Thyroid gland (tissue), 4 donors: ENCODE measurements at regions not wholly inside any gene's neighbourhood (a gene's known extent, or its start where the extent isn't known, plus 50 kb on each side); places are given as distances from the start of the nearest gene placed in this dataset.

Experiments used
- DNase-seq, 2 donors: peaks; one replicate each; pipeline ENCODE4 v3.0.0-alpha.2; 2019
- H3K27ac ChIP-seq, 3 donors: fragments of 200-600 bp; sonication (generic); 1 replicate in 2 of 3; 2 replicates in 1 of 3; pipeline ENCODE4 v1.5.1; 2016 to 2019; ENCODE audit warnings: mild to moderate bottlenecking in 1 of 3, moderate library complexity in 1 of 3
- H3K27me3 ChIP-seq: fragments of 200-600 bp; sonication (generic); one replicate; pipeline ENCODE4 v1.5.1; 2019
- H3K36me3 ChIP-seq, 2 donors: fragments of 200-600 bp; sonication (generic); one replicate each; pipeline ENCODE4 v1.5.1; 2016 to 2019
- H3K4me1 ChIP-seq, 2 donors: fragments of 200-600 bp; sonication (generic); one replicate each; pipeline ENCODE4 v1.5.1; 2017 to 2019
- H3K4me3 ChIP-seq, 3 donors: fragments of 200-600 bp; sonication (generic); replicated peaks in 1 of 3; 1 replicate in 2 of 3; 2 replicates in 1 of 3; pipeline ENCODE4 v1.5.1; 2016; ENCODE audit warnings: mild to moderate bottlenecking in 1 of 3
- H3K9me3 ChIP-seq: fragments of 200-600 bp; sonication (generic); one replicate; pipeline ENCODE4 v1.5.1; 2017
- POLR2A ChIP-seq, 2 donors: fragments of 450-650 bp; IDR thresholded peaks; one replicate each; pipeline ENCODE4 v1.6.1; 2017; ENCODE audit warnings: antibody characterized with exemption in 2 of 2, mild to moderate bottlenecking in 2 of 2, moderate library complexity in 1 of 2
- WGBS, 2 donors: methylation state at CpG; one replicate each; pipeline ENCODE4 v1.1.5; 2017; 5-methylcytosine and 5-hydroxymethylcytosine counted together
- intact Hi-C: fragments of 100-400 bp; cut with DNase I; formaldehyde crosslinking; loops from one replicate; pipeline ENCODE4 v1.15.1; 2023
- TF ChIP-seq, protein P1 (sequence below), 6 experiments: fragments of 200-600 bp in 3 of 6; fragments of 450-650 bp in 3 of 6; sonication (generic) in 3 of 6; IDR thresholded peaks; one replicate each; pipeline ENCODE4 v1.5.1; 2016 to 2019; ENCODE audit warnings: antibody characterized with exemption in 6 of 6, mild to moderate bottlenecking in 2 of 6, inconsistent platforms in 1 of 6, moderate library complexity in 1 of 6

- Histone ChIP-seq H3K9me3 (no peaks in the 10 kb centered on the region), H3K4me3 (no peak overlapping the region), H3K27ac (no peak overlapping the region), H3K36me3 (no peaks in the 10 kb centered on the region), H3K27me3 (no peaks in the 10 kb centered on the region), H3K4me1 (no peaks in the 10 kb centered on the region)
- TF ChIP-seq, protein P1, sequence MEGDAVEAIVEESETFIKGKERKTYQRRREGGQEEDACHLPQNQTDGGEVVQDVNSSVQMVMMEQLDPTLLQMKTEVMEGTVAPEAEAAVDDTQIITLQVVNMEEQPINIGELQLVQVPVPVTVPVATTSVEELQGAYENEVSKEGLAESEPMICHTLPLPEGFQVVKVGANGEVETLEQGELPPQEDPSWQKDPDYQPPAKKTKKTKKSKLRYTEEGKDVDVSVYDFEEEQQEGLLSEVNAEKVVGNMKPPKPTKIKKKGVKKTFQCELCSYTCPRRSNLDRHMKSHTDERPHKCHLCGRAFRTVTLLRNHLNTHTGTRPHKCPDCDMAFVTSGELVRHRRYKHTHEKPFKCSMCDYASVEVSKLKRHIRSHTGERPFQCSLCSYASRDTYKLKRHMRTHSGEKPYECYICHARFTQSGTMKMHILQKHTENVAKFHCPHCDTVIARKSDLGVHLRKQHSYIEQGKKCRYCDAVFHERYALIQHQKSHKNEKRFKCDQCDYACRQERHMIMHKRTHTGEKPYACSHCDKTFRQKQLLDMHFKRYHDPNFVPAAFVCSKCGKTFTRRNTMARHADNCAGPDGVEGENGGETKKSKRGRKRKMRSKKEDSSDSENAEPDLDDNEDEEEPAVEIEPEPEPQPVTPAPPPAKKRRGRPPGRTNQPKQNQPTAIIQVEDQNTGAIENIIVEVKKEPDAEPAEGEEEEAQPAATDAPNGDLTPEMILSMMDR (IDR thresholded peaks at IDR 0.05) = no peak
- no peak for TF ChIP-seq POLR2A (IDR thresholded peaks at IDR 0.05)
- intact Hi-C loops = no loop called here
- DNase-seq = no peak
- 93 to 94% methylated on average over 8 to 9 of the region's 9 CpGs for WGBS, 2 donors
Observed at GRCh38 chr14:101411151-101411550, 150.1 kb upstream of the DIO3 start.

DNA sequence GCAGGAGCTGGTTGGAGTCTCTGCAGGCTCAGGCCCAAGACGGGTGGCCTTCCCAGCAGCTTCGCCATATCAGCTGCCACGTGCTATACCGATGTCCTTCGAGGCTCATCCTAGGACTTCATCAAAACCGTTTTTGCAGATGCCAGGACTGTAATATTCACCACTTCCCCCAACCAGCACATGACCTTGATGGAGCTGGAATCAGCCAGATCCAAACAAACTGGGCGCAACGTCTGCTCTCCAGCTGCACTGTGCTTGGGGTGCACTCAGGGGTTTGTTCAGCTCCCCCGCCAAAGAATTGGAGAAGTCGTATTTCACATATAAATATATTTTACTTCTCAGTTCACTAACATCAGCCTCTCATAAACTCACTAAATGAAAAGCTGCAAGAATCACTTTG, 149.5 kb upstream of the DIO3 start:
- no peaks in the 10 kb centered on the region for H3K9me3 ChIP-seq
- DNase-seq = no peak
- intact Hi-C loops = no loop called here
- 90 to 93% methylated on average over 4 to 10 of the region's 10 CpGs for WGBS, 2 donors
- no peaks in the 10 kb centered on the region for H3K4me1 ChIP-seq
- H3K4me3 ChIP-seq = no peak overlapping the region
- H3K27ac ChIP-seq = no peak overlapping the region
- H3K36me3 ChIP-seq = no peaks in the 10 kb centered on the region
- TF ChIP-seq POLR2A (IDR thresholded peaks at IDR 0.05) = no peak
- TF ChIP-seq, protein P1 (IDR thresholded peaks at IDR 0.05) = no peak
- no peaks in the 10 kb centered on the region for H3K27me3 ChIP-seq

DNA sequence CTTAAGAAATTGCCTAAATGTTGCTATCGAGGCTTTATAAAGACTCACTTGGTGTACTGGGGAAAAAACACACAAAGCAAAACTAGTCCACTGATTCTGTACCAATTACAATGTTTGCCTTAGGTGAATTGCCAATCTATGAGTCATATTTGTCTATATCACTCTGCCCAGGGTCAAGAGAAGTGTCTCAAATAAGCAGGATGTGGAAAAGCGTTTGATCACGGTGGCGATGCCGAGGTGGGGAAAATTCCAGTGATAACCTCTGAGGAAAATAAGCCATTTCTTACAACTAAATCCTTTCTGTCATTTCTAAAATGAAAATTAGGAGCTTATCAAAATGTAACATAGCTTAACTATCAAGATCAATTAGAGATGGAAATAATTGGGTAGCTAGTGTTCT, 148.6 kb upstream of the DIO3 start:
- Histone ChIP-seq H3K27ac (no peak overlapping the region), H3K4me1 (no peaks in the 10 kb centered on the region), H3K9me3 (no peaks in the 10 kb centered on the region), H3K27me3 (no peaks in the 10 kb centered on the region), H3K4me3 (no peak overlapping the region), H3K36me3 (no peaks in the 10 kb centered on the region)
- DNase-seq = no peak
- 74 to 79% methylated on average over 5 of the region's 5 CpGs for WGBS, 2 donors
- TF ChIP-seq POLR2A (IDR thresholded peaks at IDR 0.05) = no peak
- TF ChIP-seq, protein P1 (IDR thresholded peaks at IDR 0.05) = no peak
- intact Hi-C loops = no loop called here

DNA sequence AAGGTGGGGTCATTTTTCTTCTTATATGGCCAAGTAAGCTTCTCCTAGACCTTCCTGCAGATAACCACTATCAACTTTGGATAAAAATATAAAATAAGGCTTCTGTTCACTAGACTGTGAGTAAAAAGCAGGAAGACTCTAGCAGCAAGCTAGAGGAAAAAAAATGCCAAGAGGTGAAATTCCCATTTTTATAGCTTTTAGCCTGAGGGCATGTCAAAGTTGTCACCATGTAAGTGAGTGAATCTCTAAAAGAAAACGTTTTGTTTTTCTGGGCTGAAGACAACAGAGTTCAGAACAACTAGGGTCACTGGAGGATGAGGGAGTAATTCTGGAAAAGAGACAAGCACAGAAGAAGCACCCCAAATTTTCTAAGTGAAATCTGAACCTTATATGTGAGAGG, 143.9 kb upstream of the DIO3 start:
- Histone ChIP-seq H3K27ac (no peak overlapping the region), H3K4me1 (no peaks in the 10 kb centered on the region), H3K27me3 (no peaks in the 10 kb centered on the region), H3K9me3 (no peaks in the 10 kb centered on the region), H3K4me3 (no peak overlapping the region), H3K36me3 (no peaks in the 10 kb centered on the region)
- no peak for DNase-seq
- TF ChIP-seq POLR2A (IDR thresholded peaks at IDR 0.05) = no peak
- TF ChIP-seq, protein P1 (IDR thresholded peaks at IDR 0.05) = no peak
- 26 to 29% methylated on average over 1 of the region's 1 CpG for WGBS, 2 donors
- intact Hi-C loops = no loop called here

GRCh38 chr14:101418601-101419000, 142.7 kb upstream of the DIO3 start:
- DNase-seq = no peak
- intact Hi-C loops = no loop called here
- no peak overlapping the region for H3K27ac ChIP-seq
- H3K4me3 ChIP-seq = no peak overlapping the region
- H3K9me3 ChIP-seq = no peaks in the 10 kb centered on the region
- H3K36me3 ChIP-seq = no peaks in the 10 kb centered on the region
- no peaks in the 10 kb centered on the region for H3K27me3 ChIP-seq
- no peaks in the 10 kb centered on the region for H3K4me1 ChIP-seq
- WGBS, 2 donors = 60 to 65% methylated on average over 1 of the region's 1 CpG
- no peak for TF ChIP-seq POLR2A (IDR thresholded peaks at IDR 0.05)
- TF ChIP-seq, protein P1 (IDR thresholded peaks at IDR 0.05) = no peak
